Coronary artery (tissue), 2 donors: ENCODE measurements at regions not wholly inside any gene's neighbourhood (a gene's known extent, or its start where the extent isn't known, plus 50 kb on each side); places are given as distances from the start of the nearest gene placed in this dataset.

Experiments
- DNase-seq: peaks from one replicate; pipeline ENCODE4 v3.0.0-alpha.2; 2017; ENCODE audit warnings: low spot score
- H3K27ac ChIP-seq, 2 donors: fragments of 200-600 bp; sonication (generic); one replicate each; pipeline ENCODE4 v1.5.1; 2016 to 2019
- H3K4me3 ChIP-seq: fragments of 200-600 bp; sonication (generic); 2 replicates; pipeline ENCODE4 v1.5.1; 2016; ENCODE audit warnings: mild to moderate bottlenecking, moderate library complexity
- CTCF ChIP-seq: fragments of 200-600 bp; sonication (generic); IDR thresholded peaks from one replicate; pipeline ENCODE4 v1.5.1; 2019; ENCODE audit warnings: antibody characterized with exemption

DNA sequence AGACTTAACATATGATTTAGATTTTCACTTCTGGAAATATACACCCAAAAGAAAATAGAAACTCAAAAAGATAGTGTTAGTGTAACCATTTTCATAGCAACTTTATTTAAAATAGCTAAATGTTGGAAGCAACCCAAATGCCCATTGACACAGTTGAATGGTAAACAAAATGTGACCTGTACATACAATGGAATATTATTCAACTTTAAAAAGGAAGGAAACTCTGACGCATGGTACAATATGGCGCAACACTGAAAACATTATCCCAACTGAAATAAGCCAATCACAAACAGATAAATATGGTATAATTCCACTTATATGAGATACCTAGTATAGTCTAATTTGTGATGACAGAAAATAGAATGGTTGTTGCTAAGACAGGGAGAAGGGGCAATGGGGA lies 1456.1 kb upstream of the MIR17HG start:
- DNase-seq: no peak
- TF ChIP-seq CTCF: no peak
- Histone ChIP-seq H3K4me3 (no peak overlapping the region), H3K27ac (no peak overlapping the region)

DNA sequence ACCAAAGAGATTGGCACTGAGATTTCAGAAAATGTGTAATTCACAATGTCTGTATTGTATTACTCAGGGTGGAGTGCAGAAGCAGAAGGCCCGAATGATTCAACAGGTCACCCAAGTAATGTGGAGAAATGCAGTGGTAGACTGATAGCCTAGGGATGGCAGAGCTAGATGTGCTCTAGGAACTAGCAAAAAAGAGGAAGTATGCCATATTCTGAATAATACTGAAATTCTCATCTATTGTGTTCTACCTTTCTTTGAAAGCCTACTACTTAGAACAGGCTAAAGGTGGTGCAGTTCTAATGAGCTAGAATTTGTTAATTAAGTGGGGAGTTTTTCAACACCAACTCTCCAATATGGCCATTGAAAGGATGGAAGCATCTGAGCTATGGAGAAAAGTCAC lies 1449.8 kb upstream of the MIR17HG start:
- TF ChIP-seq CTCF: no peak
- no peak for DNase-seq
- Histone ChIP-seq H3K4me3 (no peak overlapping the region), H3K27ac (no peak overlapping the region)

DNA sequence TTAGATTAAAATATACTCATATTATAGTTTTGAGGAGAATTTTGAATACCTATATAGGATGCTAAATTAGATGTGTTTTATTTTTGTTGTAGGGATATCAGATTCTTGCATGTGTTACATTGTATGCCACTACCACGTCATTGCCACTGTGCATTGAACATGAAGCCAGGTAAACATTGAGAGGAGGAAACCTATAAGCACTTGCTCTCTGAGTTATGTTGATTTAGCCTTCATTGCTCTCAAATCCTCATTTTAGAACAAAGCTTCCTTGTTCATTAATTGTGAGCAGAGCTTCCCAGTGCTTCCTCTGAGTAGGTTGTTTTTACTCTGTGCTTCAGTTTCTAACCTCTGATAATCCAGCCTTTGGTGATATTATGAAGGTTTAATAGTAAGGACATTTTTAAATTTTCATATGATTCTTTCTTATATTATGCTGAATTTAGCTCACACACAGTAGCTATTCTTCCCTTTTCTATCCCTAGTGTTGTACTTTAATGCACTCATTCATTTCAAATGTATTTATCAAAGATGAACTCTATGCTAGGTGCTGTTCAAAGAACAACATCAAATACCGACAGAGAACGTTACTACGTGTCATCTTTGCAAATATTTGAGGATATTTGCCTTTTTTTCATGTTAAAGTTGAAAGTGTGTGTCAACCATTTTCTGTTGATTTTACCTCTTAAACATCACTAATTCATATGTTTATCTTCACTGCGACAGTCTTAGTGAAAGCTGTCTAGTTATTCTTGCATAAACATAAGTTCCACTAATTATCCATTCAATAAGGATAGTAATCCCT lies 1448.0 kb upstream of the MIR17HG start:
- no peak for TF ChIP-seq CTCF
- DNase-seq: no peak
- Histone ChIP-seq H3K27ac (no peak overlapping the region), H3K4me3 (no peak overlapping the region)

DNA sequence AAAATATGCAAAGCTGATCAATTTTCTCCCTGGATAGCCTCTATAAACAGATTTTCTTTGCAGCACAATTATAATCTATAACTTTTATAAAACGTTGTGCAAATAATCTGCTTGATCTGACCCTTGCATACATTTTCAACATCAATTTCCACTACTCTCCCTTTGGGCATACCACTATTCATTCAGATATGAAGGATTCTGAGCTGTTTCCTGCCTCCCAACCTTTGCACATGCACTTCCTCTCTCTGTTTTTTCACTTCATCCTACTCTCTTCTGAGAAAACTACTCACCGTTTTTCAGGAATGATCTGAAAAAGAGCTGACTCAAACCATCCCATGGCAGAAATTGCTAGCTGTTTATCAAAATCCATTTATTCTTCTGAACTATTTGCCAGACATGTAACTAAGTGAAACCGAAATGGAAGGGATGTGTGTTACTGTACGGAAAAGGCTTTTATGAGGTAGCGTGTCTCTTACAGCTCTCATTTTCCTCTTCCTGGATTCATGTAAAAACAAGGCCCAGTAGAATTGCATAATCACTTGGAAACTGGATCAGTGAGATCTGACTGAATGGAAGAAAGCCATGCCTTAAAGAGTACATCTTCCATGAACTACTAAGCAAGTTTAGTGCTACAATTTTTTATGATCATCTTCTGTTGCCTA lies 1447.3 kb upstream of the MIR17HG start:
- Histone ChIP-seq H3K4me3 (no peak overlapping the region), H3K27ac (no peak overlapping the region)
- no peak for TF ChIP-seq CTCF
- DNase-seq: no peak

- H3K4me3 ChIP-seq: no peak overlapping the region
- H3K27ac ChIP-seq: no peak overlapping the region
- DNase-seq: no peak
- TF ChIP-seq CTCF: no peak
Measured at GRCh38 chr13:89902223-89902622, 1445.3 kb upstream of the MIR17HG start.

GRCh38 chr13:89903115-89903514 lies 1444.4 kb upstream of the MIR17HG start:
- H3K27ac ChIP-seq: no peak overlapping the region
- no peak for TF ChIP-seq CTCF
- DNase-seq: no peak
- no peak overlapping the region for H3K4me3 ChIP-seq

DNA sequence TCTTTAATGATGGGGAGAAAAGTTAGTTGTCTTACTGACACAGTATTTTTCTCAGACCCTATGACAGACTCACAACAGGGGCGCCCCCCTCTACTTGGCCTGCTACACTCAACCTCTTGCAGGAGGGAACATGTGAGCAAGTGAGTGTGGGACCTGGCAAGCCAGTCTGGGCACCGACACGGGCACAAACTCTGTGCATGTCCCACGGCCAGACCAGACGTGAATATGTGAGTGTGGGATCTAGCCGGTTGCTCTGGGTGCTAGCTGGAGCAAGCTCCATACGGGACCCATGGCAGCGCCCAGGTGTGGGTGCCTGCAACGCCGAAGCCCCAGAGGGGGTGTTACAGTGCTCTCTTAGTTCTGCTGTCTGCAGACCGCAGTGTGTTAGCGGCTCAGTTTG lies 1437.3 kb upstream of the MIR17HG start:
- no peak overlapping the region for H3K27ac ChIP-seq
- no peak for TF ChIP-seq CTCF
- no peak for DNase-seq
- H3K4me3 ChIP-seq: no peak overlapping the region
